ENCODE measurements at regions not wholly inside any gene's neighbourhood (a gene's known extent, or its start where the extent isn't known, plus 50 kb on each side); places are given as distances from the start of the nearest gene placed in this dataset.

DNA sequence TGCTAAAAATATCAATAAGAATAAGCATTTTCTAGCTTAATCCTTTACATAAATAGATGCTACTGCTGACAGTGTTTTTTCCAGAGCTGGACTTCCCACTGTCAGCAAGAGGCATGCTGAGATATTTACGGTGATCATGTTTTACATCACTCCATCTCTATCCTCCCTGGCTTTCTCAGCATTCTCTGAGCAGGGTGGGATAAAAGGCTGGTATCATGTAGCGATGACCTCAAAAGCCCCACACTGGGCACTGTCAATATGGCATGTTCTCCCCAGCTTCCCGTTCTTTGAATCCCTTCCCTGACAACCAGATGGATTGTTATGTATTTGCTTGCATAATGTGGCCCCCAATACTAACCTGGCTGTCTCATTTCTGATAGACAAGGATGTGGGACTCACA, 83.2 kb upstream of the EPHA4 start:
- Histone ChIP-seq H3K4me3 (replicated peaks in 1 of 3; ENCODE audit: low read depth in 2 of 3, low read length in 3 of 3) (no peak overlapping the region), H3K9me3 (replicated peaks in 1 of 2; ENCODE audit: control insufficient read depth in 1 of 2, insufficient read depth in 1 of 2, low read length in 2 of 2) (no peaks in the 10 kb centered on the region), H3K36me3 (replicated peaks in 1 of 2; ENCODE audit: control insufficient read depth in 1 of 2, insufficient read depth in 2 of 2, low read length in 2 of 2) (no peaks in the 10 kb centered on the region), H4K20me1 (ENCODE audit: insufficient read depth, low read length) (no peaks in the 10 kb centered on the region), H3K9ac (ENCODE audit: insufficient read depth, low read length, poor library complexity, severe bottlenecking) (no peak overlapping the region), H2AFZ (ENCODE audit: insufficient read depth, low read depth, low read length, poor library complexity, severe bottlenecking) (no peak overlapping the region), H3K27me3 (ENCODE audit: control insufficient read depth in 2 of 2, insufficient read depth in 2 of 2, low read length in 2 of 2) (no peaks in the 10 kb centered on the region), H3K79me2 (ENCODE audit: insufficient read depth, low read length) (no peaks in the 10 kb centered on the region), H3K4me1 (ENCODE audit: control insufficient read depth in 1 of 2, insufficient read depth in 2 of 2, low read length in 2 of 2) (no peaks in the 10 kb centered on the region), H3K4me2 (replicated peaks; ENCODE audit: extremely low read depth, low read length, poor library complexity, severe bottlenecking) (no peak overlapping the region), H3K27ac (ENCODE audit: low read depth in 1 of 2, low read length in 2 of 2) (no peak overlapping the region)
- no peaks in the 10 kb centered on the region for H3K27me3 Mint-ChIP-seq (ENCODE audit: low read depth in 3 of 3)
- H3K4me3 Mint-ChIP-seq, result no peak overlapping the region
- TF ChIP-seq, protein P1, sequence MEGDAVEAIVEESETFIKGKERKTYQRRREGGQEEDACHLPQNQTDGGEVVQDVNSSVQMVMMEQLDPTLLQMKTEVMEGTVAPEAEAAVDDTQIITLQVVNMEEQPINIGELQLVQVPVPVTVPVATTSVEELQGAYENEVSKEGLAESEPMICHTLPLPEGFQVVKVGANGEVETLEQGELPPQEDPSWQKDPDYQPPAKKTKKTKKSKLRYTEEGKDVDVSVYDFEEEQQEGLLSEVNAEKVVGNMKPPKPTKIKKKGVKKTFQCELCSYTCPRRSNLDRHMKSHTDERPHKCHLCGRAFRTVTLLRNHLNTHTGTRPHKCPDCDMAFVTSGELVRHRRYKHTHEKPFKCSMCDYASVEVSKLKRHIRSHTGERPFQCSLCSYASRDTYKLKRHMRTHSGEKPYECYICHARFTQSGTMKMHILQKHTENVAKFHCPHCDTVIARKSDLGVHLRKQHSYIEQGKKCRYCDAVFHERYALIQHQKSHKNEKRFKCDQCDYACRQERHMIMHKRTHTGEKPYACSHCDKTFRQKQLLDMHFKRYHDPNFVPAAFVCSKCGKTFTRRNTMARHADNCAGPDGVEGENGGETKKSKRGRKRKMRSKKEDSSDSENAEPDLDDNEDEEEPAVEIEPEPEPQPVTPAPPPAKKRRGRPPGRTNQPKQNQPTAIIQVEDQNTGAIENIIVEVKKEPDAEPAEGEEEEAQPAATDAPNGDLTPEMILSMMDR (IDR thresholded peaks at IDR 0.05), result no peak
- peaks cover 0 to 3% (median 2%) of the 10 kb centered on the region in 7 donors for H3K9me3 Mint-ChIP-seq
- WGBS (ENCODE audit: insufficient coverage), result no CpG with 5 or more reads among the region's 3 CpGs
- no peak overlapping the region for H3K27ac Mint-ChIP-seq
- H3K4me1 Mint-ChIP-seq, result no peaks in the 10 kb centered on the region
- no peak for DNase-seq
- intact Hi-C loops (cut with micrococcal nuclease), result no loop called here
- no peaks in the 10 kb centered on the region for H3K36me3 Mint-ChIP-seq

- Mint-ChIP-seq H3K27ac (no peak overlapping the region), H3K27me3 (ENCODE audit: low read depth in 3 of 3) (no peaks in the 10 kb centered on the region), H3K4me1 (no peaks in the 10 kb centered on the region), H3K36me3 (no peaks in the 10 kb centered on the region), H3K9me3 (peaks cover 0 to 3% (median 0%) of the 10 kb centered on the region in 7 donors), H3K4me3 (no peak overlapping the region)
- H3K4me2 ChIP-seq (replicated peaks; ENCODE audit: extremely low read depth, low read length, poor library complexity, severe bottlenecking), result no peak overlapping the region
- no peak overlapping the region for H2AFZ ChIP-seq (ENCODE audit: insufficient read depth, low read depth, low read length, poor library complexity, severe bottlenecking)
- WGBS (ENCODE audit: insufficient coverage), result no CpG with 5 or more reads among the region's 1 CpG
- TF ChIP-seq, protein P1 (IDR thresholded peaks at IDR 0.05), result no peak
- H3K27ac ChIP-seq (ENCODE audit: low read depth in 1 of 2, low read length in 2 of 2), result no peak overlapping the region
- H3K9ac ChIP-seq (ENCODE audit: insufficient read depth, low read length, poor library complexity, severe bottlenecking), result no peak overlapping the region
- no peaks in the 10 kb centered on the region for H3K27me3 ChIP-seq (ENCODE audit: control insufficient read depth in 2 of 2, insufficient read depth in 2 of 2, low read length in 2 of 2)
- H3K9me3 ChIP-seq (replicated peaks in 1 of 2; ENCODE audit: control insufficient read depth in 1 of 2, insufficient read depth in 1 of 2, low read length in 2 of 2), result no peaks in the 10 kb centered on the region
- H3K79me2 ChIP-seq (ENCODE audit: insufficient read depth, low read length), result no peaks in the 10 kb centered on the region
- no peak for DNase-seq
- intact Hi-C loops (cut with micrococcal nuclease), result no loop called here
- H4K20me1 ChIP-seq (ENCODE audit: insufficient read depth, low read length), result no peaks in the 10 kb centered on the region
- no peaks in the 10 kb centered on the region for H3K4me1 ChIP-seq (ENCODE audit: control insufficient read depth in 1 of 2, insufficient read depth in 2 of 2, low read length in 2 of 2)
- H3K4me3 ChIP-seq (replicated peaks in 1 of 3; ENCODE audit: low read depth in 2 of 3, low read length in 3 of 3), result no peak overlapping the region
- no peaks in the 10 kb centered on the region for H3K36me3 ChIP-seq (replicated peaks in 1 of 2; ENCODE audit: control insufficient read depth in 1 of 2, insufficient read depth in 2 of 2, low read length in 2 of 2)
These were observed 81.1 kb upstream of the EPHA4 start for GRCh38 chr2:221653182-221653581.

Data from CD14-positive monocyte (primary cell).